ENCODE measurements at regions not wholly inside any gene's neighbourhood (a gene's known extent, or its start where the extent isn't known, plus 50 kb on each side); places are given as distances from the start of the nearest gene placed in this dataset.

DNA sequence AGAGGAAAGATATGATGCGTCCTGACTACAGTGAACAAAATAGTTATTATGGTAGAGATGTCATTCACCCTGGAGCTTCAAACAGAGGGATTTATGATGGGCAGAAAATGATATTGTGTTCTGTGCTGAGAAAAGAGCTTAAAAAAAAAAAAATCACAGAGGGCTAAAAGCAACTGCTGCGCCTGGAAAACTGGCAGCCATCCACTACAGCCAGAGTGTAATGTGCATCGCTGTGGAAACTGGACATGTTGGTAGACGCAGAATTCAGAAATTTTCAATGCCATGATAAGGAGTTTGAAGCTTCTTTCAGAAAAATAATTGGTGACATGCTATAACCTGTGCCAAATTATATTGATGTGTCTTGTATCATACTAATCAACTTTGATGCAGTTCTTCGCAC is 122.9 kb upstream of the SOX11 start:
- H3K27ac ChIP-seq: no peak overlapping the region
- H3K4me3 ChIP-seq (ENCODE audit: low read depth, low read length): no peak overlapping the region
- no peak overlapping the region for H3K4me2 ChIP-seq (ENCODE audit: low read length)
- H3K9me3 ChIP-seq (ENCODE audit: control insufficient read depth, low read length): no peaks in the 10 kb centered on the region
- H3K9ac ChIP-seq: no peak overlapping the region
- no peak overlapping the region for H2AFZ ChIP-seq
- TF ChIP-seq, protein P1, sequence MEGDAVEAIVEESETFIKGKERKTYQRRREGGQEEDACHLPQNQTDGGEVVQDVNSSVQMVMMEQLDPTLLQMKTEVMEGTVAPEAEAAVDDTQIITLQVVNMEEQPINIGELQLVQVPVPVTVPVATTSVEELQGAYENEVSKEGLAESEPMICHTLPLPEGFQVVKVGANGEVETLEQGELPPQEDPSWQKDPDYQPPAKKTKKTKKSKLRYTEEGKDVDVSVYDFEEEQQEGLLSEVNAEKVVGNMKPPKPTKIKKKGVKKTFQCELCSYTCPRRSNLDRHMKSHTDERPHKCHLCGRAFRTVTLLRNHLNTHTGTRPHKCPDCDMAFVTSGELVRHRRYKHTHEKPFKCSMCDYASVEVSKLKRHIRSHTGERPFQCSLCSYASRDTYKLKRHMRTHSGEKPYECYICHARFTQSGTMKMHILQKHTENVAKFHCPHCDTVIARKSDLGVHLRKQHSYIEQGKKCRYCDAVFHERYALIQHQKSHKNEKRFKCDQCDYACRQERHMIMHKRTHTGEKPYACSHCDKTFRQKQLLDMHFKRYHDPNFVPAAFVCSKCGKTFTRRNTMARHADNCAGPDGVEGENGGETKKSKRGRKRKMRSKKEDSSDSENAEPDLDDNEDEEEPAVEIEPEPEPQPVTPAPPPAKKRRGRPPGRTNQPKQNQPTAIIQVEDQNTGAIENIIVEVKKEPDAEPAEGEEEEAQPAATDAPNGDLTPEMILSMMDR (IDR thresholded peaks at IDR 0.05): no peak
- no peaks in the 10 kb centered on the region for H3K79me2 ChIP-seq
- H3K4me1 ChIP-seq: no peaks in the 10 kb centered on the region
- no peaks in the 10 kb centered on the region for H3K36me3 ChIP-seq (ENCODE audit: control insufficient read depth, insufficient read depth, low read length)
- no peaks in the 10 kb centered on the region for H3K27me3 ChIP-seq (ENCODE audit: control insufficient read depth, insufficient read depth, low read length)

DNA sequence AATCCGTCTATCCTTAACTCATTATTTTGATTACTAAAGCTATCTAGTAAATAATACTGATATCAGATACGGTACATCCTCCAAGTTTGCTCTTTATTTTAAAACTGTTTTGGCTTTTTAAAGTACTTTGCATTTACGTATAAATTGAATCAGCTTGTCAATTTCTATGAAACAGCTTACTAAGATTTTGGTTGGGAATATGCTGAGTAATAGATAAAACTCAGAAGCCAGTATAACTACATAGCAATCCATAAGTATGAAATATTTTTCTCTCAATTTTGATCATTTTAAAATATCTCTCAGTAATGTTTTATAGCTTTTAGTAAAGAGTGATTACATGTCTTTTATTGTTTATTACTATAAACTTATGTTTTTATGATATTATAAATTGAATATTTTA is 116.2 kb upstream of the SOX11 start:
- Histone ChIP-seq H3K4me2 (ENCODE audit: low read length) (no peak overlapping the region), H3K4me1 (no peaks in the 10 kb centered on the region), H3K4me3 (ENCODE audit: low read depth, low read length) (no peak overlapping the region), H3K9me3 (ENCODE audit: control insufficient read depth, low read length) (no peaks in the 10 kb centered on the region), H3K36me3 (ENCODE audit: control insufficient read depth, insufficient read depth, low read length) (no peaks in the 10 kb centered on the region), H2AFZ (no peak overlapping the region), H3K79me2 (no peaks in the 10 kb centered on the region), H3K27me3 (ENCODE audit: control insufficient read depth, insufficient read depth, low read length) (no peaks in the 10 kb centered on the region), H3K9ac (no peak overlapping the region), H3K27ac (no peak overlapping the region)
- TF ChIP-seq, protein P1 (IDR thresholded peaks at IDR 0.05): no peak

DNA sequence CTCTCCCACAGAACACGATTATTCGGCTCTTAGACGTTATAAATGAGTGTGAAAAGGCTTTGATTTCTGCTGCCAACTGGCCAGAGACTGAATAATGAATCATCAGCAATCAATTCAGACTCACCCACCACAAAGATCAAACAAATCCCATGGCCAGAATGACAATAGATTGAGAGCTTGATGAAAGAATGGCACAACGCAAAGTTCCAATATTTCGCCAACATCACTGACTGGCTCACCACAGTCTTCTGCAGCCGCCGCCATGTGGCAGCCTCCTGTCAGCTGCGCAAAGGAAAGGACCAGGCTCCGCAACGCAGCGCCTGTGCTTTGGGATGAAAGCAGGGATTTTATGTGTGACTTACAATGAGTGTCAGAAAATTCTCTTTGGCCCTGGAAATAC is 104.4 kb upstream of the SOX11 start:
- Histone ChIP-seq H3K79me2 (no peaks in the 10 kb centered on the region), H2AFZ (no peak overlapping the region), H3K36me3 (ENCODE audit: control insufficient read depth, insufficient read depth, low read length) (no peaks in the 10 kb centered on the region), H3K4me3 (ENCODE audit: low read depth, low read length) (no peak overlapping the region), H3K27ac (no peak overlapping the region), H3K9ac (no peak overlapping the region), H3K9me3 (ENCODE audit: control insufficient read depth, low read length) (no peaks in the 10 kb centered on the region), H3K4me1 (no peaks in the 10 kb centered on the region), H3K4me2 (ENCODE audit: low read length) (no peak overlapping the region), H3K27me3 (ENCODE audit: control insufficient read depth, insufficient read depth, low read length) (no peaks in the 10 kb centered on the region)
- TF ChIP-seq, protein P1 (IDR thresholded peaks at IDR 0.05): no peak

DNA sequence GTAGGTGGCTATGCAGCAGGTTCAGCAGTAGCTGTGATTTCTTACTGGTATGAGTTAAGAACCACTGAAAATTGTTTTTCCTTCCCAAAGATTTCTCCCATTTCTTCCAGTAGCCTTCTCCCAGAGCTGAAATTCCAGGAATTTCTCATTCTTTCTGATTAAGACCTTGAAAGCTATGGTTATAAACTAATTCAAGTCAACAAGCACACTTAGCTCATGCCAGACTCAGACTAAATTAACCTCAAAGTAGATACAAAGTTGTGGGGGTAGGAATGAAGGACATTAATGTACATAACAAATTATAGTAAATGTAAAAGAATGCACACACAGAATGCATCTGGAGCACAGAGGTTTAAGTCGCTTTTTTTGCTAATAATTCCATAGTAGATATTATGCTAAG is 103.6 kb upstream of the SOX11 start:
- Histone ChIP-seq H3K27ac (no peak overlapping the region), H3K4me3 (ENCODE audit: low read depth, low read length) (no peak overlapping the region), H3K4me2 (ENCODE audit: low read length) (no peak overlapping the region), H3K79me2 (no peaks in the 10 kb centered on the region), H3K27me3 (ENCODE audit: control insufficient read depth, insufficient read depth, low read length) (no peaks in the 10 kb centered on the region), H2AFZ (no peak overlapping the region), H3K4me1 (no peaks in the 10 kb centered on the region), H3K36me3 (ENCODE audit: control insufficient read depth, insufficient read depth, low read length) (no peaks in the 10 kb centered on the region), H3K9me3 (ENCODE audit: control insufficient read depth, low read length) (no peaks in the 10 kb centered on the region), H3K9ac (no peak overlapping the region)
- TF ChIP-seq, protein P1 (IDR thresholded peaks at IDR 0.05): no peak

DNA sequence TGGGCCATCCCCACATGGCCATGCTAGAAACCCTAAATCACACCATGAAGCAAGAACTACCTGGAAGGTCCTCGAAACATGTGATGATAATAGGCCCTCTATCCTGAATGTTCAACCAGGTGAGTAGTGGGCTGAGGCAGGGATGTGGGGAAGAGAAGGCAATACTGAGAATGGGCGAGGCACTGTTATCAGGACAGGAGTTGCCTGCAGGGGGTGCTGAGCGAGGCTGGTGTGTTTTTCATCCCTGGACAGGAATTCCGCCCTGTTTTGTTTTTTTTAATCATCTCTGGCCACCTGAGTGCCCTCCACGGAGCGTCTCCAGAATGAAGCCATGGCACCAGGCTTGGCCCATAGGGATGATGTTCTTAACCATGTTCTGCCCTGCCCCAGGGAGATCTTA is 103.0 kb upstream of the SOX11 start:
- H3K9ac ChIP-seq: no peak overlapping the region
- H3K27ac ChIP-seq: no peak overlapping the region
- H3K36me3 ChIP-seq (ENCODE audit: control insufficient read depth, insufficient read depth, low read length): no peaks in the 10 kb centered on the region
- H3K79me2 ChIP-seq: no peaks in the 10 kb centered on the region
- H3K4me1 ChIP-seq: no peaks in the 10 kb centered on the region
- H2AFZ ChIP-seq: no peak overlapping the region
- H3K4me2 ChIP-seq (ENCODE audit: low read length): no peak overlapping the region
- no peaks in the 10 kb centered on the region for H3K9me3 ChIP-seq (ENCODE audit: control insufficient read depth, low read length)
- TF ChIP-seq, protein P1 (IDR thresholded peaks at IDR 0.05): no peak
- H3K27me3 ChIP-seq (ENCODE audit: control insufficient read depth, insufficient read depth, low read length): no peaks in the 10 kb centered on the region
- no peak overlapping the region for H3K4me3 ChIP-seq (ENCODE audit: low read depth, low read length)

All from parathyroid adenoma (tissue), 2 donors.